Bronchial epithelial cell (primary cell): ENCODE measurements at regions not wholly inside any gene's neighbourhood (a gene's known extent, or its start where the extent isn't known, plus 50 kb on each side); places are given as distances from the start of the nearest gene placed in this dataset.

Experiments
- DNase-seq: peaks from one replicate; pipeline ENCODE4 v3.0.0-alpha.2; 2010; ENCODE audit warnings: low read depth
- FAIRE-seq: peaks from 2 replicates; lab custom pipeline; 2011; peaks lifted over from hg19 to GRCh38; lab: Jason Lieb, UNC
- H3K27me3 ChIP-seq: 2 replicates; pipeline ENCODE4 v1.5.1; 2011; ENCODE audit warnings: low read length; ENCODE audit not compliant: control insufficient read depth, insufficient read depth
- H3K36me3 ChIP-seq: 2 replicates; pipeline ENCODE4 v1.5.1; 2011; ENCODE audit warnings: low read length; ENCODE audit not compliant: control insufficient read depth, insufficient read depth
- H3K4me3 ChIP-seq: 2 replicates; pipeline ENCODE4 v1.5.1; 2011; ENCODE audit warnings: mild to moderate bottlenecking, low read depth, low read length, control low read depth
- CTCF ChIP-seq: IDR thresholded peaks from 2 replicates; pipeline ENCODE4 v1.5.1; 2011; ENCODE audit warnings: mild to moderate bottlenecking, moderate library complexity, low read length, control low read depth, inconsistent platforms; ENCODE audit not compliant: insufficient read depth, severe bottlenecking

- H3K4me3 ChIP-seq = no peak overlapping the region
- TF ChIP-seq CTCF = no peak
- no peaks in the 10 kb centered on the region for H3K36me3 ChIP-seq
- H3K27me3 ChIP-seq = no peaks in the 10 kb centered on the region
- DNase-seq = no peak
- FAIRE-seq = no peak
Measured at GRCh38 chr14:87156878-87157277, 836.1 kb downstream of the GALC start.

GRCh38 chr14:87155856-87156488, 837.0 kb downstream of the GALC start:
- Histone ChIP-seq H3K4me3 (no peak overlapping the region), H3K36me3 (no peaks in the 10 kb centered on the region), H3K27me3 (no peaks in the 10 kb centered on the region)
- FAIRE-seq (no peak), DNase-seq (no peak)
- TF ChIP-seq CTCF = no peak

- Histone ChIP-seq H3K4me3 (no peak overlapping the region), H3K27me3 (no peaks in the 10 kb centered on the region), H3K36me3 (no peaks in the 10 kb centered on the region)
- no peak for TF ChIP-seq CTCF
- DNase-seq (no peak), FAIRE-seq (no peak)
Measured at GRCh38 chr14:87153901-87154300, 839.1 kb downstream of the GALC start.

- DNase-seq = no peak
- Histone ChIP-seq H3K27me3 (no peaks in the 10 kb centered on the region), H3K4me3 (no peak overlapping the region), H3K36me3 (no peaks in the 10 kb centered on the region)
- TF ChIP-seq CTCF = no peak
- no peak for FAIRE-seq
Measured at GRCh38 chr14:87153391-87153790, 839.6 kb downstream of the GALC start.

GRCh38 chr14:87152693-87153092, 840.3 kb downstream of the GALC start:
- no peak for TF ChIP-seq CTCF

GRCh38 chr14:87149583-87150354, 843.2 kb downstream of the GALC start:
- no peak for TF ChIP-seq CTCF
- no peaks in the 10 kb centered on the region for H3K36me3 ChIP-seq
- no peaks in the 10 kb centered on the region for H3K27me3 ChIP-seq
- DNase-seq (peak; percentile 12), FAIRE-seq (no peak)
- no peak overlapping the region for H3K4me3 ChIP-seq

More at GRCh38 chr14:87152693-87153092, 840.3 kb downstream of the GALC start:
- no peaks in the 10 kb centered on the region for H3K36me3 ChIP-seq
- H3K4me3 ChIP-seq = no peak overlapping the region
- H3K27me3 ChIP-seq = no peaks in the 10 kb centered on the region
- no peak for FAIRE-seq
- no peak for DNase-seq
